Muscle layer of colon (tissue), 2 donors: ENCODE measurements at regions not wholly inside any gene's neighbourhood (a gene's known extent, or its start where the extent isn't known, plus 50 kb on each side); places are given as distances from the start of the nearest gene placed in this dataset.
"Not testable (repeated sequence)": the region's sequence is repeated elsewhere in the genome, so short reads cannot be mapped to it uniquely, and the experiment has no call there.

Source experiments
- H3K27ac ChIP-seq: one replicate; pipeline ENCODE4 v1.7.0; 2013; ENCODE audit warnings: low read depth, mild to moderate bottlenecking, low read length, moderate library complexity
- H3K27me3 ChIP-seq, 2 donors: one replicate each; pipeline ENCODE4 v1.7.0; 2013; ENCODE audit warnings: low read length in 2 of 2, mild to moderate bottlenecking in 2 of 2; ENCODE audit not compliant: insufficient read depth in 2 of 2, control insufficient read depth in 1 of 2
- H3K36me3 ChIP-seq: one replicate; pipeline ENCODE4 v1.7.0; 2013; ENCODE audit warnings: mild to moderate bottlenecking, low read length; ENCODE audit not compliant: insufficient read depth
- H3K4me1 ChIP-seq: one replicate; pipeline ENCODE4 v1.7.0; 2013; ENCODE audit warnings: mild to moderate bottlenecking, low read length; ENCODE audit not compliant: insufficient read depth
- H3K4me3 ChIP-seq, 2 donors: one replicate each; pipeline ENCODE4 v1.7.0; 2013; ENCODE audit warnings: low read length in 2 of 2, low read depth in 1 of 2, mild to moderate bottlenecking in 1 of 2, moderate library complexity in 1 of 2
- H3K9ac ChIP-seq: one replicate; pipeline ENCODE4 v1.7.0; 2013; ENCODE audit warnings: low read length
- H3K9me3 ChIP-seq: one replicate; pipeline ENCODE4 v1.7.0; 2013; ENCODE audit warnings: mild to moderate bottlenecking, low read length
- donor health status: abdominal sarcoma.
- donor health status: Adenocarcinoma of cecum.

- not testable (repeated sequence) for H3K27me3 ChIP-seq, H3K9ac ChIP-seq, H3K4me3 ChIP-seq, H3K27ac ChIP-seq, H3K4me1 ChIP-seq, H3K9me3 ChIP-seq, H3K36me3 ChIP-seq
Observed at GRCh38 chr13:32847976-32848375, 168.2 kb upstream of the KL start.

- no peaks in the 10 kb centered on the region for H3K9me3 ChIP-seq
- H3K9ac ChIP-seq = no peak overlapping the region
- no peak overlapping the region for H3K27ac ChIP-seq
- H3K27me3 ChIP-seq = no peaks in the 10 kb centered on the region
- H3K4me3 ChIP-seq = no peak overlapping the region
- H3K36me3 ChIP-seq = no peaks in the 10 kb centered on the region
- no peaks in the 10 kb centered on the region for H3K4me1 ChIP-seq
Observed at GRCh38 chr13:32849369-32849768, 166.9 kb upstream of the KL start.

GRCh38 chr13:32850316-32851052 is 165.7 kb upstream of the KL start:
- Histone ChIP-seq H3K4me3 (no peak overlapping the region), H3K4me1 (no peaks in the 10 kb centered on the region), H3K27ac (no peak overlapping the region), H3K9me3 (no peaks in the 10 kb centered on the region), H3K9ac (no peak overlapping the region), H3K27me3 (no peaks in the 10 kb centered on the region), H3K36me3 (no peaks in the 10 kb centered on the region)

- no peak overlapping the region for H3K27ac ChIP-seq
- H3K9ac ChIP-seq = no peak overlapping the region
- no peaks in the 10 kb centered on the region for H3K36me3 ChIP-seq
- H3K4me3 ChIP-seq = no peak overlapping the region
- no peaks in the 10 kb centered on the region for H3K4me1 ChIP-seq
- no peaks in the 10 kb centered on the region for H3K9me3 ChIP-seq
- H3K27me3 ChIP-seq = no peaks in the 10 kb centered on the region
Observed at GRCh38 chr13:32851083-32852069, 164.8 kb upstream of the KL start.

- H3K9ac ChIP-seq = no peak overlapping the region
- no peaks in the 10 kb centered on the region for H3K4me1 ChIP-seq
- H3K27ac ChIP-seq = no peak overlapping the region
- no peaks in the 10 kb centered on the region for H3K27me3 ChIP-seq
- H3K4me3 ChIP-seq = no peak overlapping the region
- H3K36me3 ChIP-seq = no peaks in the 10 kb centered on the region
- no peaks in the 10 kb centered on the region for H3K9me3 ChIP-seq
Observed at GRCh38 chr13:32852526-32852925, 163.7 kb upstream of the KL start.

GRCh38 chr13:32857077-32857476 is 159.1 kb upstream of the KL start:
- H3K9me3 ChIP-seq = no peaks in the 10 kb centered on the region
- H3K4me3 ChIP-seq = no peak overlapping the region
- no peaks in the 10 kb centered on the region for H3K4me1 ChIP-seq
- H3K36me3 ChIP-seq = no peaks in the 10 kb centered on the region
- H3K27ac ChIP-seq = no peak overlapping the region
- no peaks in the 10 kb centered on the region for H3K27me3 ChIP-seq
- no peak overlapping the region for H3K9ac ChIP-seq

GRCh38 chr13:32857689-32858088 is 158.5 kb upstream of the KL start:
- Histone ChIP-seq H3K9ac (no peak overlapping the region), H3K4me1 (no peaks in the 10 kb centered on the region)

GRCh38 chr13:32859707-32860292 is 156.4 kb upstream of the KL start:
- Histone ChIP-seq H3K9ac (no peak overlapping the region), H3K27ac (no peak overlapping the region), H3K9me3 (no peaks in the 10 kb centered on the region), H3K4me3 (no peak overlapping the region), H3K27me3 (no peaks in the 10 kb centered on the region), H3K4me1 (no peaks in the 10 kb centered on the region), H3K36me3 (no peaks in the 10 kb centered on the region)

More at GRCh38 chr13:32857689-32858088, 158.5 kb upstream of the KL start:
- no peaks in the 10 kb centered on the region for H3K27me3 ChIP-seq
- H3K27ac ChIP-seq = no peak overlapping the region
- no peaks in the 10 kb centered on the region for H3K9me3 ChIP-seq
- H3K36me3 ChIP-seq = no peaks in the 10 kb centered on the region
- H3K4me3 ChIP-seq = no peak overlapping the region

GRCh38 chr13:32861304-32861703 is 154.9 kb upstream of the KL start:
- Histone ChIP-seq H3K9me3 (no peaks in the 10 kb centered on the region), H3K9ac (no peak overlapping the region), H3K27ac (no peak overlapping the region), H3K4me1 (no peaks in the 10 kb centered on the region), H3K27me3 (no peaks in the 10 kb centered on the region), H3K4me3 (no peak overlapping the region), H3K36me3 (no peaks in the 10 kb centered on the region)

GRCh38 chr13:32863596-32863995 is 152.6 kb upstream of the KL start:
- no peaks in the 10 kb centered on the region for H3K4me1 ChIP-seq
- H3K4me3 ChIP-seq = no peak overlapping the region
- no peak overlapping the region for H3K9ac ChIP-seq
- no peaks in the 10 kb centered on the region for H3K9me3 ChIP-seq
- H3K27ac ChIP-seq = no peak overlapping the region
- H3K36me3 ChIP-seq = no peaks in the 10 kb centered on the region
- no peaks in the 10 kb centered on the region for H3K27me3 ChIP-seq

GRCh38 chr13:32866921-32867320 is 149.3 kb upstream of the KL start:
- no peaks in the 10 kb centered on the region for H3K36me3 ChIP-seq
- no peaks in the 10 kb centered on the region for H3K9me3 ChIP-seq
- H3K9ac ChIP-seq = no peak overlapping the region
- H3K4me1 ChIP-seq = no peaks in the 10 kb centered on the region
- H3K27me3 ChIP-seq = no peaks in the 10 kb centered on the region
- H3K27ac ChIP-seq = no peak overlapping the region
- H3K4me3 ChIP-seq = no peak overlapping the region
